ENCODE measurements at regions not wholly inside any gene's neighbourhood (a gene's known extent, or its start where the extent isn't known, plus 50 kb on each side); places are given as distances from the start of the nearest gene placed in this dataset.

GRCh38 chr6:167235005-167235404 lies 56.1 kb upstream of the UNC93A start:
- TF ChIP-seq, protein P1, sequence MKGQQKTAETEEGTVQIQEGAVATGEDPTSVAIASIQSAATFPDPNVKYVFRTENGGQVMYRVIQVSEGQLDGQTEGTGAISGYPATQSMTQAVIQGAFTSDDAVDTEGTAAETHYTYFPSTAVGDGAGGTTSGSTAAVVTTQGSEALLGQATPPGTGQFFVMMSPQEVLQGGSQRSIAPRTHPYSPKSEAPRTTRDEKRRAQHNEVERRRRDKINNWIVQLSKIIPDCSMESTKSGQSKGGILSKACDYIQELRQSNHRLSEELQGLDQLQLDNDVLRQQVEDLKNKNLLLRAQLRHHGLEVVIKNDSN (IDR thresholded peaks at IDR 0.05), result no peak
- TF ChIP-seq CREB1 (IDR thresholded peaks at IDR 0.05; ENCODE audit: low read depth) (no peak), MAX (IDR thresholded peaks at IDR 0.05) (no peak), ZBTB7A (IDR thresholded peaks at IDR 0.05; ENCODE audit: low read depth) (no peak), RAD21 (IDR thresholded peaks at IDR 0.05; ENCODE audit: low read depth) (no peak), TAF1 (IDR thresholded peaks at IDR 0.05; ENCODE audit: low read depth) (no peak), FOXM1 (IDR thresholded peaks at IDR 0.05; ENCODE audit: borderline replicate concordance, low read depth) (no peak), EP300 (IDR thresholded peaks at IDR 0.05; ENCODE audit: borderline replicate concordance) (no peak), YY1 (IDR thresholded peaks at IDR 0.05; ENCODE audit: low read depth) (no peak), TEAD4 (IDR thresholded peaks at IDR 0.05) (no peak), CEBPB (IDR thresholded peaks at IDR 0.05) (no peak), REST (IDR thresholded peaks at IDR 0.05; ENCODE audit: low read depth) (no peak), NFIC (IDR thresholded peaks at IDR 0.05) (no peak), EGR1 (IDR thresholded peaks at IDR 0.05) (no peak), TCF12 (IDR thresholded peaks at IDR 0.05; ENCODE audit: low read depth) (no peak)

DNA sequence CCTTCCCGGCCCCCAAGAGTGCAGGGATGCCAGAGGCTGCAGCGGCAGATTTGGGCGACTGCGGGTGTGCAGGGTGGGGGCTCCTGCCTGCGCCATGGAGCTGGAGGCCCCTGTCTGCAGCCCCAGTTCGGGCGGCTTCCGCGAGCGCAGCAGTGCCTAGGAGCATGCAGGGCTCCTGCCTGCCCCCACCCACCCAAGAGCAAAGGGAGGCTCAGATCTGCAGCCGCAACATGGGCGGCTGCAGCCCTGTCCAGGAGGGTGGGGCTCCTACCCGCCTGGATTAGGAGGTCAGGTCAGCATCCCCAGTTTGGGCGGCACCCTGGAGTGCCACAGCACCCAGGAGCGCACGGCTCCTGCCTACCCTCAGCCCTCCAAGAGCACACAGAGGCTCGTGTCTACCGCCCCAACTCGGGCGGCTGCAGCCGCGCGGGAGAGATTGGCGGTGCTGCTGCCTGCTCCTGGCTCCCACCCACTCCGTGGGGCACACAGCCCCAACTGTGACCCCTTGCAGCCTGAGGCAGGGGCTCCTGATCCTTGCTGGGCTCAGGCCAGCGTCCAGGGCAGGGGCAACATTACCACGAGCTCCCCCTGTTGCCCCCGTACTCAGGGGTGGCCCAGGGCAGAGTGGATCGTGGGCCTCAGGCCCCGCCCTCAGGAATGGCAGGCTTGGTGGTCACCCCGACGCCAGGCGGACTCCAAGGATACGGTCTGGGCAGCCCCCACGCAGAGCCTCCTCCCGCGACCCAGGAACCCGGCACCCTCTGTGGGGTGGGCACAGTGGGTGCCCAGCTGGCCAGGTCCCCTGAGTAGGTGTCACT lies 55.5 kb upstream of the UNC93A start:
- TF ChIP-seq FOXM1 (IDR thresholded peaks at IDR 0.05; ENCODE audit: borderline replicate concordance, low read depth) (no peak), RAD21 (IDR thresholded peaks at IDR 0.05; ENCODE audit: low read depth) (no peak), NFIC (IDR thresholded peaks at IDR 0.05) (no peak), TEAD4 (IDR thresholded peaks at IDR 0.05) (no peak), ZBTB7A (IDR thresholded peaks at IDR 0.05; ENCODE audit: low read depth) (no peak), REST (IDR thresholded peaks at IDR 0.05; ENCODE audit: low read depth) (no peak), CREB1 (IDR thresholded peaks at IDR 0.05; ENCODE audit: low read depth) (no peak), YY1 (IDR thresholded peaks at IDR 0.05; ENCODE audit: low read depth) (no peak), TCF12 (IDR thresholded peaks at IDR 0.05; ENCODE audit: low read depth) (no peak), EGR1 (IDR thresholded peaks at IDR 0.05) (no peak), MAX (IDR thresholded peaks at IDR 0.05) (no peak), CEBPB (IDR thresholded peaks at IDR 0.05) (no peak), EP300 (IDR thresholded peaks at IDR 0.05; ENCODE audit: borderline replicate concordance) (no peak)
- TF ChIP-seq, protein P1 (IDR thresholded peaks at IDR 0.05), result no peak

DNA sequence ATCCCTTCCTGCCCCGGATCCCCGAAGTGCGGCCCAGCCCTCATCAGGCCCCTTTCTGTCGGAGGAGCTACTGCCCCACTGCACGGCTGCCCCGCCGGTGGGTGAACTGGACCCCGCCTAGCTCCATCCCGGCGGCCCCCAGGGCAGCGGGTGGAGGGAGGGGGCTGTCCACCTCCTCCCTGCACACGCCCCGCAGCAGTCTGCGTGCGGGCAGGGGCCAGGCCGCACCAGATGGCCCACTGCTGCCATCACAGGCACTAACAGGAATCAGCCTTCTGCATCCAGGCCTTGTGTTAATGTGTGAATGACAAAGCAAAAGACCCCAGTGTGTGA lies 54.9 kb upstream of the UNC93A start:
- TF ChIP-seq TCF12 (IDR thresholded peaks at IDR 0.05; ENCODE audit: low read depth), result no peak
- TF ChIP-seq MAX (IDR thresholded peaks at IDR 0.05), result no peak
- TF ChIP-seq RAD21 (IDR thresholded peaks at IDR 0.05; ENCODE audit: low read depth), result no peak
- no peak for TF ChIP-seq FOXM1 (IDR thresholded peaks at IDR 0.05; ENCODE audit: borderline replicate concordance, low read depth)
- no peak for TF ChIP-seq NFIC (IDR thresholded peaks at IDR 0.05)

- TF ChIP-seq, protein P1 (IDR thresholded peaks at IDR 0.05), result no peak
Measured at GRCh38 chr6:167237438-167238145, 53.5 kb upstream of the UNC93A start.

GRCh38 chr6:167238146-167238693 lies 52.9 kb upstream of the UNC93A start:
- TF ChIP-seq, protein P1 (IDR thresholded peaks at IDR 0.05), result no peak
- TF ChIP-seq NFIC (IDR thresholded peaks at IDR 0.05) (no peak), FOXM1 (IDR thresholded peaks at IDR 0.05; ENCODE audit: borderline replicate concordance, low read depth) (no peak), RAD21 (IDR thresholded peaks at IDR 0.05; ENCODE audit: low read depth) (no peak)
